ENCODE measurements at regions not wholly inside any gene's neighbourhood (a gene's known extent, or its start where the extent isn't known, plus 50 kb on each side); places are given as distances from the start of the nearest gene placed in this dataset.
A peak's percentile ranks its signal among the peaks of the same experiment; 100 is the strongest.

- TF ChIP-seq, protein P1, sequence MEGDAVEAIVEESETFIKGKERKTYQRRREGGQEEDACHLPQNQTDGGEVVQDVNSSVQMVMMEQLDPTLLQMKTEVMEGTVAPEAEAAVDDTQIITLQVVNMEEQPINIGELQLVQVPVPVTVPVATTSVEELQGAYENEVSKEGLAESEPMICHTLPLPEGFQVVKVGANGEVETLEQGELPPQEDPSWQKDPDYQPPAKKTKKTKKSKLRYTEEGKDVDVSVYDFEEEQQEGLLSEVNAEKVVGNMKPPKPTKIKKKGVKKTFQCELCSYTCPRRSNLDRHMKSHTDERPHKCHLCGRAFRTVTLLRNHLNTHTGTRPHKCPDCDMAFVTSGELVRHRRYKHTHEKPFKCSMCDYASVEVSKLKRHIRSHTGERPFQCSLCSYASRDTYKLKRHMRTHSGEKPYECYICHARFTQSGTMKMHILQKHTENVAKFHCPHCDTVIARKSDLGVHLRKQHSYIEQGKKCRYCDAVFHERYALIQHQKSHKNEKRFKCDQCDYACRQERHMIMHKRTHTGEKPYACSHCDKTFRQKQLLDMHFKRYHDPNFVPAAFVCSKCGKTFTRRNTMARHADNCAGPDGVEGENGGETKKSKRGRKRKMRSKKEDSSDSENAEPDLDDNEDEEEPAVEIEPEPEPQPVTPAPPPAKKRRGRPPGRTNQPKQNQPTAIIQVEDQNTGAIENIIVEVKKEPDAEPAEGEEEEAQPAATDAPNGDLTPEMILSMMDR (IDR thresholded peaks at IDR 0.05): peak in 1 of 4 experiments; percentile 29
- no peak for TF ChIP-seq POLR2AphosphoS5 (IDR thresholded peaks at IDR 0.05)
- TF ChIP-seq POLR2A (IDR thresholded peaks at IDR 0.05): no peak
These were observed 90.0 kb downstream of the GLUL start for GRCh38 chr1:182301467-182302198.
